ENCODE measurements at regions not wholly inside any gene's neighbourhood (a gene's known extent, or its start where the extent isn't known, plus 50 kb on each side); places are given as distances from the start of the nearest gene placed in this dataset.

DNA sequence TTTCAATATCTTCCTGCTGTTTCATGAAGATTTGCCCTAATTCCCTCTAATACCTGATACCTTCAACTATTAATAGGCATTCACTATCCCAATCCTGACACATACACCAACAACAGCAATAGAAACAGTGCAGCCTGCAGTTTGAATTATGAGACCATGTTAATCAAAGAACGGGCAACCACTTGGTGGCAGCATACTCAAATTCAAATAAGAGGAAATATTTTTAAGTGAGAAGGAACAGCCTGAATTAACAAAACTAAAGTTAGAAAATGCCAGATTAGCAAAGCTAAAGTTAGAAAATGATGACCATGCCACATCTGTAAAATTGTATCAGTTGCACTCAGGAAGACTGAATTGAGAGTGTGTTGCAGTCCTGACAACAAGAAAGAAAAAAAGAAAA, 204.9 kb downstream of the SMARCA1 start:
- no TSS peak for BruUV-seq (replicated peaks)
- SMC1A ChIA-PET (ENCODE audit: uncharacterized antibody, unreplicated experiment), result interaction anchor here (1.0 kb wide), 1 partner anchor 52 kb away, joined by 3 read pairs; no protein-coding TSS in a partner anchor
- Histone ChIP-seq H3K79me2 (ENCODE audit: control insufficient read depth, insufficient read depth, low read length) (no peaks in the 10 kb centered on the region), H3K4me2 (ENCODE audit: control insufficient read depth, insufficient read depth) (no peak overlapping the region), H3K27ac (ENCODE audit: control insufficient read depth, insufficient read depth) (no peak overlapping the region), H3K9me3 (replicated peaks; ENCODE audit: control insufficient read depth, insufficient read depth, low read length) (no peaks in the 10 kb centered on the region), H3K4me1 (ENCODE audit: control insufficient read depth, insufficient read depth, low read length) (no peaks in the 10 kb centered on the region), H3K9ac (ENCODE audit: control insufficient read depth, insufficient read depth, low read length) (no peak overlapping the region), H3K4me3 (no peak overlapping the region), H3K36me3 (ENCODE audit: control insufficient read depth in 2 of 2, insufficient read depth in 2 of 2, low read length in 1 of 2) (no peaks in the 10 kb centered on the region), H4K20me1 (ENCODE audit: control insufficient read depth, insufficient read depth) (no peaks in the 10 kb centered on the region), H2AFZ (ENCODE audit: control insufficient read depth, low read depth, low read length) (no peak overlapping the region), H3K27me3 (replicated peaks in 1 of 2; ENCODE audit: control insufficient read depth in 2 of 2, insufficient read depth in 2 of 2, low read length in 1 of 2) (no peaks in the 10 kb centered on the region)
- RAD21 ChIA-PET (ENCODE audit: unreplicated experiment), result no interaction called here
- WGBS (ENCODE audit: insufficient coverage, insufficient replicate concordance, low lambda C conversion rate, missing lambda C conversion rate), result 0% methylated on average over 1 of the region's 1 CpG
- POLR2A ChIA-PET, result no interaction called here
- peak; percentile 26; the same call in 1 of the 2 replicates for TF ChIP-seq RAD21 (IDR thresholded peaks at IDR 0.05; ENCODE audit: insufficient read depth, low read depth, low read length)
- TF ChIP-seq JUNB (IDR thresholded peaks at IDR 0.05), result no peak
- TF ChIP-seq, protein P1, sequence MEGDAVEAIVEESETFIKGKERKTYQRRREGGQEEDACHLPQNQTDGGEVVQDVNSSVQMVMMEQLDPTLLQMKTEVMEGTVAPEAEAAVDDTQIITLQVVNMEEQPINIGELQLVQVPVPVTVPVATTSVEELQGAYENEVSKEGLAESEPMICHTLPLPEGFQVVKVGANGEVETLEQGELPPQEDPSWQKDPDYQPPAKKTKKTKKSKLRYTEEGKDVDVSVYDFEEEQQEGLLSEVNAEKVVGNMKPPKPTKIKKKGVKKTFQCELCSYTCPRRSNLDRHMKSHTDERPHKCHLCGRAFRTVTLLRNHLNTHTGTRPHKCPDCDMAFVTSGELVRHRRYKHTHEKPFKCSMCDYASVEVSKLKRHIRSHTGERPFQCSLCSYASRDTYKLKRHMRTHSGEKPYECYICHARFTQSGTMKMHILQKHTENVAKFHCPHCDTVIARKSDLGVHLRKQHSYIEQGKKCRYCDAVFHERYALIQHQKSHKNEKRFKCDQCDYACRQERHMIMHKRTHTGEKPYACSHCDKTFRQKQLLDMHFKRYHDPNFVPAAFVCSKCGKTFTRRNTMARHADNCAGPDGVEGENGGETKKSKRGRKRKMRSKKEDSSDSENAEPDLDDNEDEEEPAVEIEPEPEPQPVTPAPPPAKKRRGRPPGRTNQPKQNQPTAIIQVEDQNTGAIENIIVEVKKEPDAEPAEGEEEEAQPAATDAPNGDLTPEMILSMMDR (IDR thresholded peaks at IDR 0.05 in 2 of 3, conservative IDR thresholded peaks at IDR 0.05 in 1 of 3; ENCODE audit: control insufficient read depth in 2 of 3, extremely low read depth in 1 of 3, insufficient read depth in 1 of 3, low read depth in 3 of 3, low read length in 3 of 3), result peak; percentile 25 to 34 (median 27); a peak in 3 of 6 replicates
- TF ChIP-seq, protein P2, sequence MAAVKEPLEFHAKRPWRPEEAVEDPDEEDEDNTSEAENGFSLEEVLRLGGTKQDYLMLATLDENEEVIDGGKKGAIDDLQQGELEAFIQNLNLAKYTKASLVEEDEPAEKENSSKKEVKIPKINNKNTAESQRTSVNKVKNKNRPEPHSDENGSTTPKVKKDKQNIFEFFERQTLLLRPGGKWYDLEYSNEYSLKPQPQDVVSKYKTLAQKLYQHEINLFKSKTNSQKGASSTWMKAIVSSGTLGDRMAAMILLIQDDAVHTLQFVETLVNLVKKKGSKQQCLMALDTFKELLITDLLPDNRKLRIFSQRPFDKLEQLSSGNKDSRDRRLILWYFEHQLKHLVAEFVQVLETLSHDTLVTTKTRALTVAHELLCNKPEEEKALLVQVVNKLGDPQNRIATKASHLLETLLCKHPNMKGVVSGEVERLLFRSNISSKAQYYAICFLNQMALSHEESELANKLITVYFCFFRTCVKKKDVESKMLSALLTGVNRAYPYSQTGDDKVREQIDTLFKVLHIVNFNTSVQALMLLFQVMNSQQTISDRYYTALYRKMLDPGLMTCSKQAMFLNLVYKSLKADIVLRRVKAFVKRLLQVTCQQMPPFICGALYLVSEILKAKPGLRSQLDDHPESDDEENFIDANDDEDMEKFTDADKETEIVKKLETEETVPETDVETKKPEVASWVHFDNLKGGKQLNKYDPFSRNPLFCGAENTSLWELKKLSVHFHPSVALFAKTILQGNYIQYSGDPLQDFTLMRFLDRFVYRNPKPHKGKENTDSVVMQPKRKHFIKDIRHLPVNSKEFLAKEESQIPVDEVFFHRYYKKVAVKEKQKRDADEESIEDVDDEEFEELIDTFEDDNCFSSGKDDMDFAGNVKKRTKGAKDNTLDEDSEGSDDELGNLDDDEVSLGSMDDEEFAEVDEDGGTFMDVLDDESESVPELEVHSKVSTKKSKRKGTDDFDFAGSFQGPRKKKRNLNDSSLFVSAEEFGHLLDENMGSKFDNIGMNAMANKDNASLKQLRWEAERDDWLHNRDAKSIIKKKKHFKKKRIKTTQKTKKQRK (IDR thresholded peaks at IDR 0.05; ENCODE audit: low read depth, low read length), result no peak
- in situ Hi-C loops (cut with MboI), result no loop called here
- ATAC-seq (no peak), FAIRE-seq (no peak), DNase-seq (ENCODE audit: low read depth, low spot score) (no peak)
- CTCF ChIA-PET, result no interaction called here
- intact Hi-C loops (cut with micrococcal nuclease; ENCODE audit: unreplicated experiment), result no loop called here
